H1 (cell line): ENCODE measurements at regions not wholly inside any gene's neighbourhood (a gene's known extent, or its start where the extent isn't known, plus 50 kb on each side); places are given as distances from the start of the nearest gene placed in this dataset.

ENCODE experiments used
- EGR1 ChIP-seq: IDR thresholded peaks from 2 replicates; pipeline ENCODE4 v1.6.1; 2011; ENCODE audit warnings: low read depth, low read length, borderline replicate concordance
- KDM1A ChIP-seq: fragments of 200-600, 300-600 bp; sonication (generic); IDR thresholded peaks from 2 replicates; pipeline ENCODE4 v1.7.1; 2016; ENCODE audit warnings: mild to moderate bottlenecking, low read length, borderline replicate concordance
- POU5F1 ChIP-seq: IDR thresholded peaks from 2 replicates; pipeline ENCODE4 v1.6.1; 2011; ENCODE audit warnings: low read depth, mild to moderate bottlenecking, low read length, moderate library complexity
- RNF2 ChIP-seq: fragments of 200-900, 300-1000 bp; sonication (generic); IDR thresholded peaks from 2 replicates; pipeline ENCODE4 v1.7.1; 2016; ENCODE audit warnings: borderline replicate concordance, low read depth, mild to moderate bottlenecking, antibody characterized with exemption, low read length; ENCODE audit not compliant: poor library complexity, severe bottlenecking; ENCODE audit errors: missing control alignments
- TAF7 ChIP-seq: optimal IDR thresholded peaks from 2 replicates; pipeline ENCODE3; 2011; ENCODE audit warnings: low read depth, mild to moderate bottlenecking, inconsistent platforms, low read length, moderate library complexity, borderline replicate concordance
- TF ChIP-seq, protein P1 (sequence below): IDR thresholded peaks from 2 replicates; pipeline ENCODE4 v1.6.1; 2012; ENCODE audit warnings: inconsistent platforms

DNA sequence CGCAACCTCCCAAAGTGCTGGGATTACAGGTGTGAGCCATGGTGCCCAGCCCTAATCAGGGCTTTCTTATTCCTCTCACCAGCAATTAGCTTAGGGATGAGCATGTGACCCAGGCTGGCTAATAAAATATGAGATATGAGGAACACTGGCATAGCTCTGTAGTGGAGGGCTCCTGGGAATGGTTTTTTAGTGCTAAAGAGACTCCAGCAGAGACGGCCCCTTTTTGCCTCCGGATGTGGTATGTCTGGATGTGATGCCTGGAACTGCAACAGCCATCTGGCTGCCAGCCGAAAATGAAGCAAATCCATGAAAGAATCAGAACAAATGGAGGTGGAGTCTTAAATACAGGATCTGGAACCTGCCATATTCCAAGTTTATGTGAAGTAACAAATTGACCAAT lies 69.1 kb upstream of the MAGI1 start (continued):
- TF ChIP-seq RNF2: no peak
- no peak for TF ChIP-seq KDM1A
- TF ChIP-seq TAF7: no peak
- no peak for TF ChIP-seq POU5F1
- TF ChIP-seq EGR1: no peak
- TF ChIP-seq, protein P1, sequence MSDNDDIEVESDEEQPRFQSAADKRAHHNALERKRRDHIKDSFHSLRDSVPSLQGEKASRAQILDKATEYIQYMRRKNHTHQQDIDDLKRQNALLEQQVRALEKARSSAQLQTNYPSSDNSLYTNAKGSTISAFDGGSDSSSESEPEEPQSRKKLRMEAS: no peak
